ENCODE measurements at regions not wholly inside any gene's neighbourhood (a gene's known extent, or its start where the extent isn't known, plus 50 kb on each side); places are given as distances from the start of the nearest gene placed in this dataset.

GRCh38 chr5:98128846-98129245, 644.6 kb upstream of the RGMB start:
- Histone ChIP-seq H4K20me1 (replicated peaks in 1 of 2; ENCODE audit: control insufficient read depth in 1 of 2, insufficient read depth in 2 of 2, low read length in 2 of 2) (no peaks in the 10 kb centered on the region), H3K9ac (replicated peaks in 1 of 4; ENCODE audit: extremely low read depth in 1 of 4, low read depth in 3 of 4, low read length in 3 of 4) (no peak overlapping the region), H3K4me2 (ENCODE audit: insufficient read depth in 1 of 2, low read depth in 2 of 2, low read length in 2 of 2) (no peak overlapping the region), H3K14ac (ENCODE audit: insufficient read length) (no peak overlapping the region), H3K36me3 (ENCODE audit: control insufficient read depth in 2 of 4, insufficient read depth in 4 of 4, low read length in 3 of 4) (no peaks in the 10 kb centered on the region), H3K4me1 (replicated peaks in 1 of 4; ENCODE audit: control insufficient read depth in 3 of 4, insufficient read depth in 4 of 4, low read length in 3 of 4) (no peaks in the 10 kb centered on the region), H3K27ac (ENCODE audit: low read depth, low read length) (no peak overlapping the region), H2BK5ac (ENCODE audit: low read depth, low read length) (no peak overlapping the region), H3K4me3 (ENCODE audit: extremely low read depth in 1 of 4, insufficient read depth in 2 of 4, low read depth in 3 of 4, low read length in 4 of 4) (no peak overlapping the region), H4K8ac (ENCODE audit: extremely low read depth, insufficient read depth, low read length) (no peak overlapping the region), H3K23me2 (ENCODE audit: low read depth, low read length) (no peaks in the 10 kb centered on the region), H3K9me3 (ENCODE audit: insufficient read depth in 2 of 2, low read depth in 1 of 2, low read length in 1 of 2) (no peaks in the 10 kb centered on the region), H3K79me2 (ENCODE audit: control insufficient read depth in 1 of 2, insufficient read depth in 2 of 2, low read length in 2 of 2) (no peaks in the 10 kb centered on the region), H2BK12ac (ENCODE audit: low read depth, low read length) (no peak overlapping the region), H2BK15ac (ENCODE audit: low read length) (no peak overlapping the region), H2BK120ac (replicated peaks; ENCODE audit: low read depth, low read length) (no peak overlapping the region), H2AK5ac (ENCODE audit: low read depth, low read length) (no peak overlapping the region), H3K56ac (replicated peaks; ENCODE audit: insufficient read length, low read depth, low read length) (no peak overlapping the region), H3K18ac (ENCODE audit: extremely low read depth, low read length) (no peak overlapping the region), H4K91ac (replicated peaks; ENCODE audit: insufficient read length, low read length) (no peak overlapping the region), H3K79me1 (ENCODE audit: low read depth, low read length) (no peaks in the 10 kb centered on the region), H2AFZ (ENCODE audit: low read length) (no peak overlapping the region), H2BK20ac (ENCODE audit: low read length) (no peak overlapping the region), H3K4ac (replicated peaks; ENCODE audit: insufficient read length, low read depth, low read length) (no peak overlapping the region), H3K27me3 (replicated peaks in 1 of 4; ENCODE audit: control insufficient read depth in 3 of 4, extremely low read depth in 1 of 4, insufficient read depth in 3 of 4, low read length in 3 of 4) (no peaks in the 10 kb centered on the region), H4K5ac (ENCODE audit: insufficient read length, low read depth, low read length) (no peak overlapping the region), H3K23ac (ENCODE audit: insufficient read length) (no peak overlapping the region)
- WGBS, 2 experiments (ENCODE audit: extremely low coverage in 1 of 2, insufficient coverage in 1 of 2, insufficient read length in 1 of 2, insufficient replicate concordance in 2 of 2, low coverage in 1 of 2, low lambda C conversion rate in 2 of 2, missing lambda C conversion rate in 1 of 2): 91% methylated on average over 2 of the region's 2 CpGs; no CpG with 5 or more reads in 1 of the 2 experiments
- ChIA-PET POLR2A (ENCODE audit: partially characterized antibody) (no interaction called here), CTCF (ENCODE audit: partially characterized antibody) (interaction anchor here (1.1 kb wide), 1 partner anchor 13 kb away, joined by 3 read pairs; no protein-coding TSS in a partner anchor)
- FAIRE-seq (no peak), DNase-seq (ENCODE audit: low read depth in 1 of 2, low spot score in 2 of 2) (no peak)
- TF ChIP-seq SRF (IDR thresholded peaks at IDR 0.05; ENCODE audit: low read depth, low read length): no peak

All from H1 (cell line).